ENCODE measurements at regions not wholly inside any gene's neighbourhood (a gene's known extent, or its start where the extent isn't known, plus 50 kb on each side); places are given as distances from the start of the nearest gene placed in this dataset.

DNA sequence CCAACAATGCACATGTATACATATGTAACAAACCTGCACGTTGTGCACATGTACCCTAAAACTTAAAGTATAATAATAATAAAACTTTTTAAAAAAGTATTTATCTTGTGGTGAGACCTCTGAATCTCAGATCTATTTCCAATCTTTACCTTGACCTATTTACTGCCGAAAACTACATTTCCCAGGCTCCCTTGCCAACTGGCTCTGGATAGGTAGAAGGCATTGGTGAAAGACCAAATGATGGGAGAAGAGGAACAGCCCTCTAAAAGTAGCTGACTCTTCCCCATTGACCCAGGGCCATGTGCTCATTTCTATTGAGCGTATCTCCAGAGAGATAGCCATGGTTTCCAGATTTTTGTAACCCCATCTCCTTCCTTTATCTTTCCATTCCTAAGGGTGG lies 247.4 kb downstream of the GPAM start:
- no peak for TF ChIP-seq CTCF (IDR thresholded peaks at IDR 0.05)
- no peak for DNase-seq (ENCODE audit: low spot score)
- Histone ChIP-seq H3K4me3 (no peak overlapping the region), H3K27ac (no peak overlapping the region)

DNA sequence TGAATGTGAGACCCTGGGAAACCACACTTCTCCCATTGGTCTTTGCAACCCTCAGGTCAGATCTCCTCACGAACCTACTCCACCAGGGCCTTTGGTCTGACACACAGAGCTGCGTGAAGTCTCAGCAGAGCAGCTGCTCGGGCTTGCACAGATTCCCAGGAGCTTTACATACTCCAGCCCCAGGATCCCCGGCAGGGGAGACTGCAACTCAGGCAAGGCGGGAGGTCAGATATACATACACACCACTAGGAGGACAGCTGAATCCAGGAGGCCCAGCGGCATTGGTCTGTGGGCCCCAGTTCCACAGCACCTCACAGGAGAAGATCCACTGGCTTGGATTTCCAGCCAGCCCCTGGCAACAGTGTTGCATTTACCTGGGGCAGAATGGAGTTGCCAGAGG lies 239.2 kb downstream of the GPAM start:
- no peak for TF ChIP-seq CTCF (IDR thresholded peaks at IDR 0.05)
- no peak overlapping the region for H3K27ac ChIP-seq
- H3K4me3 ChIP-seq, result no peak overlapping the region
- no peak for DNase-seq (ENCODE audit: low spot score)

DNA sequence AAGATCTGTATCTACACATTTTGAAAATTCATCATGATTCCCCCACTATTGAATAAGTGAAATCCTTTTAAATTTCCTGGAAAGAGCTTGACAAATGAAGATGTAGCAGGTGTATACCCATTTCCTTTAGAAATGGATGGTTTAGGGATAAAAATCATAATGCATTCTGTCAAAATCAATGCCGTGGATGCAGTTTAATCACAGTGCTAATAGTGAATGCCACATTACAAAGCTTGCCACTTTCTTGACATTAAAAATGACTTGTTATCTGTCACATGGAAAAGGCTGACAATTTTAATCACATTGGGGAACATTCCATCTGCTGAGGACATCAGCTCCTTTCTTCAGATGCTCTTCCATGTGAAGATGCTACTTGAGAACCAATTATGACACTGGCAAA lies 229.6 kb downstream of the GPAM start:
- Histone ChIP-seq H3K27ac (no peak overlapping the region), H3K4me3 (no peak overlapping the region)
- TF ChIP-seq CTCF (IDR thresholded peaks at IDR 0.05), result no peak
- no peak for DNase-seq (ENCODE audit: low spot score)

- TF ChIP-seq CTCF (IDR thresholded peaks at IDR 0.05), result no peak
- Histone ChIP-seq H3K4me3 (no peak overlapping the region), H3K27ac (no peak overlapping the region)
- DNase-seq (ENCODE audit: low spot score), result no peak
Measured at GRCh38 chr10:111954386-111954785, 229.2 kb downstream of the GPAM start.

DNA sequence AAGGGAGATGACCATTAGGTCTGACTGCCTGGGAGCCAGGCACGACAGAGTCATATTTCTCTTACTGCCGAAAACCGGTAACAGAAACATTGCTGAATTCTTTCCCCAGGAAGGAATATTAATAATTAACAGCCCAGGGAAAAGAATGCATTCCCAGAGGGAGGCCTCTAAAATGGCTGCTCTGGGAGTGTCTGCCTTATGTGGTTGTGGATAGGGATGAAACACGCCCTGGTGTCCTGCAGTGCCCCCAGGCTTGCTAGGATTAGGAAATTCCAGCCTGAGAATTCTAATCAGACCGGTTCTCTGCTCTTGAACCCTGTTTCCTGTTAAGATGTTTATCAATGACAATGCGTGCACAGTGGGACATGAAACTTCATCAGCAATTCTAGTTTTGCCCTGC lies 226.7 kb downstream of the GPAM start:
- Histone ChIP-seq H3K4me3 (no peak overlapping the region), H3K27ac (no peak overlapping the region)
- DNase-seq (ENCODE audit: low spot score), result no peak
- no peak for TF ChIP-seq CTCF (IDR thresholded peaks at IDR 0.05)

GRCh38 chr10:111962951-111963350 lies 220.6 kb downstream of the GPAM start:
- TF ChIP-seq CTCF (IDR thresholded peaks at IDR 0.05), result no peak
- Histone ChIP-seq H3K27ac (no peak overlapping the region), H3K4me3 (no peak overlapping the region)
- no peak for DNase-seq (ENCODE audit: low spot score)

GRCh38 chr10:111967116-111967515 lies 216.4 kb downstream of the GPAM start:
- H3K27ac ChIP-seq, result no peak overlapping the region
- no peak for TF ChIP-seq CTCF (IDR thresholded peaks at IDR 0.05)
- DNase-seq (ENCODE audit: low spot score), result no peak
- no peak overlapping the region for H3K4me3 ChIP-seq
